OCI-LY7 (cell line): ENCODE measurements at regions not wholly inside any gene's neighbourhood (a gene's known extent, or its start where the extent isn't known, plus 50 kb on each side); places are given as distances from the start of the nearest gene placed in this dataset.

ENCODE experiments used
- CTCF ChIP-seq: fragments of 200-600 bp; sonication (generic); conservative IDR thresholded peaks from 2 replicates; pipeline ENCODE4 v1.5.1; 2014; ENCODE audit warnings: mild to moderate bottlenecking, antibody characterized with exemption, low read length, moderate library complexity, mixed read lengths
- EZH2phosphoT487 ChIP-seq: fragments of 200-600 bp; sonication (generic); IDR thresholded peaks from 2 replicates; pipeline ENCODE4 v1.6.1; 2018; ENCODE audit warnings: low read depth, borderline replicate concordance, mild to moderate bottlenecking, mixed run types, antibody characterized with exemption, low read length, moderate library complexity, mixed read lengths

GRCh38 chr2:7953195-7953594, 728.7 kb upstream of the ID2 start:
- TF ChIP-seq CTCF = no peak
- no peak for TF ChIP-seq EZH2phosphoT487
